GM21367 (cell line): ENCODE measurements at regions not wholly inside any gene's neighbourhood (a gene's known extent, or its start where the extent isn't known, plus 50 kb on each side); places are given as distances from the start of the nearest gene placed in this dataset.

Experiments used
- ATAC-seq: cut with Tn5 transposase; IDR thresholded peaks from one replicate; pipeline ENCODE4 v1.9.1; 2021; ENCODE audit not compliant: unreplicated experiment

DNA sequence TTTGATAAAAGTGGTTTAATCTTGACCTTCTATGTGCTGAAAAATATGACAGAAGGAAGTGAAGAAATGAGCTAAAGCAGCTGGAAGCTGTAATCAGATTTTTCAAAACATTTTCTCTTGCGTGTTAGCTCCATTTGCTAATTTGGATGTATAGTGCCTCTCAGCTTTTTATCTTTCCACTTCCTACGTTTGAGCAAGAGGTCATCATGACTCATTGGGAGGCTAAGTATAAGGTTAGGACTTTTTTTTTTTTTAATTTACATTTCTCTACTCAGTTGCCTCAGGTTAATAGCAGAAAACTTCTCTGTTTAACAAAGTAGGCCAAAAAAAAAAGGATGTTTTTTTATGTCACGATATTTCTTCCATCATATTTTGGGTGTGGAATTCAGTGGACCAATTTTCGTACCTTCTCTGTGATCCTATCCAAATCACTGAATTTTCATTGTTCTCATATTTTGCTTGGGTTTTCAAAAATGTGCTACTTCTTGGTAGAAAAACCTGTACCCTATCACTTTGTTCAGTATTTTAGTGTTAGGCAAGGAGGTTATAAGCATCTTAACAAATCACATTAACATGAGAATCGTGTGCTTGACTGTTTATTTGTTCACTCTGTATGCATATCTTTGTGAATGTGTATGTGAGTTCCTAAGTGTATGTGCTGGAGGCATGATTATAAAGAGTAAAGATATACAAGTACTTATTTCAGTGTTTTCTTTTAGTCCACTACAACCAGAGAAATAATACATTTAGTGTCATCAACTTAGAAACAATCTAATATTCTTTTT lies 1028.3 kb upstream of the EYS start:
- ATAC-seq: no peak

- ATAC-seq: no peak
These were observed 1024.3 kb upstream of the EYS start for GRCh38 chr6:66731310-66731709.

DNA sequence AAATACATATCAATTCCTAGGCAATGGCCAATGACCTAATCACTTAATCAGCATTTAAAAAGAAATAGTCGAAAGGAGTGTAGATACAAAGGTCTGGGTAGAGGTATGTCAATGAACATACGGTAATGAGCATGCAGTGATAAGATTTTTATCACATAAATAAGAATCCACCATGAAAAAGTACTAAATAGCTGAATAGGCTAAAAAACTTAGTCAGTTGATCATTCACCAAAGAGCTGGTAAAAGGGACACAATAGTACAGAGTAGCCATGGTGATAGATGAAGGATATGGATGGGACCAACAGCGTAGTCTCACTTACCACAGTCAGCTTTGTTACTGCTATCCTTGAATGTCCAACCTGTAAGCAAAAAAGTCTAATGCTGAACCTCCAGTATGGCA lies 1018.6 kb upstream of the EYS start:
- no peak for ATAC-seq

DNA sequence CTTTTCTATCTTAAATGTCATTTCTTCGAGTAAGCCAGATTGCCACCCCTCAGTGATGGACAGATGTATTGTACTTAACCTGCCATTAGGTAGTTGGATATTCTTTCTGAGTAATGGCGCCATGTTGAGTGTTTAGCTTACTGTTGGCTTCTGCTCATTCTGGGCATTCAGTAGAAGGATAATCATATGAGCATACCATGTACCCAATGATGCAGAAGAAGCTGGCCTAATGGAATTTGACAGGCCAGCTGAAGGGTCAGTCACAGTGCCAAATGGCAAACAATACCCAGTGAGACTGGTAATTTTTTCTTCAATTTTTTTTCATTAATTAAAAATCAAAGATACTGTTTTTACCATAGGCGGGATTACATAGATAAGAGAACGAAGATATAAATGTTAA lies 1010.8 kb upstream of the EYS start:
- no peak for ATAC-seq

- ATAC-seq: no peak
These were observed 992.4 kb upstream of the EYS start for GRCh38 chr6:66699385-66699784.

DNA sequence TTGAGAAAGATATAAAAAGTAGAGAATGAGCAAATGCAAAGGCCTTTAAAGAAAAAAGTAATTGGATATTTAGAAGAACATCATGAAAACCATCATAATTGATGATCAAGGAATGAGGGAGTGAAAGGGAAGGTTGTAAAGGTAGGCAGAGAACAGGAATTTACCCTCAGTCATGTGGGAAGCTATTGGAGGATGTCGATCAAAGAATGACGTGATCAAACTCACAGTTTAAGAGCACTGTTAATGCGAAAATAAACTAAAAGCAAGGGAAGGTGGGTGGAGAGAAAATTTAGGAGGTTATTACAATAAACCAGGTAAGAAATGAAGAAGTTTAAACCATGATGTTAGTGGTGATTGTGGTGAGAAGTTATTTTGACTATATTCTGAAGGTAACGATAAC lies 982.6 kb upstream of the EYS start:
- no peak for ATAC-seq

- ATAC-seq: no peak
These were observed 980.6 kb upstream of the EYS start for GRCh38 chr6:66687611-66688140.

DNA sequence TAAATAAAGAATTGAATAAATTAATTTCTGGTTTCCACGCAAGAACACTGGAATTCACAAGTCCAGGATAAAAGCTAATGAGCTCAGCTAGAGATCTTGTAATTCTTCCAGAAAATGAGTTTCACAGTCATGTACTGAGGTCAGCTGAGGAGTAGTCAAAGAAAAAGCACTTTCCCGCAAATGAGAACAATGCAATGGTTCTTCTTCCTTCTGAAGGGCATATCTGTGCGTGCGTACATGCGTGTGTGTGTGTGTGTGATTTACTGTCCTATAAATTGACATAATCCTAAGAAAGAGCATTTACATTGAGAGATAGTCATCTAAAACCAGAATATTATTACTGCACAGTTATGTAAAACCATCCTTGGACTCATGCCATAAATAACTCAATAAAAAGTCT lies 968.9 kb upstream of the EYS start:
- no peak for ATAC-seq

GRCh38 chr6:66664112-66664511 lies 957.1 kb upstream of the EYS start:
- ATAC-seq: no peak

GRCh38 chr6:66662721-66663507 lies 955.9 kb upstream of the EYS start:
- ATAC-seq: no peak

GRCh38 chr6:66662196-66662595 lies 955.2 kb upstream of the EYS start:
- ATAC-seq: no peak

DNA sequence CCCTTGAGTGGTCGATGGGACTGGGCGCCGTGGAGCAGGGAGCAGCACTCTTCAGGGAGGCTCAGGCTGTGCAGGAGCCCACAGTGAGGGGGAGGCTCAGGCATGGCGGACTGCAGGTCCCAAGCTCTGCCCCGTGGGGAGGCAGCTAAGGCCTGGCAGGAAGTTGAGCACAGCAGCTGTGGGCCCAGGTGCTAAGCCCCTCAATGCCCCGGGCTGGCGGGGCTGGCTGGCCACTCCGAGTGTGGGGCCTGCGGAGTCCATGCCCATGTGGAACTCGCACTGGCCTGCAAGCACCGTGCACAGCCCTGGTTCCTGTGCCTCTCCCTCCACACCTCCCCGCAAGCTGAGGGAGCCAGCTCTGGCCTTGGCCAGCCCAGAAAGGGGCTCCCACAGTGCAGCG lies 948.4 kb upstream of the EYS start:
- no peak for ATAC-seq

DNA sequence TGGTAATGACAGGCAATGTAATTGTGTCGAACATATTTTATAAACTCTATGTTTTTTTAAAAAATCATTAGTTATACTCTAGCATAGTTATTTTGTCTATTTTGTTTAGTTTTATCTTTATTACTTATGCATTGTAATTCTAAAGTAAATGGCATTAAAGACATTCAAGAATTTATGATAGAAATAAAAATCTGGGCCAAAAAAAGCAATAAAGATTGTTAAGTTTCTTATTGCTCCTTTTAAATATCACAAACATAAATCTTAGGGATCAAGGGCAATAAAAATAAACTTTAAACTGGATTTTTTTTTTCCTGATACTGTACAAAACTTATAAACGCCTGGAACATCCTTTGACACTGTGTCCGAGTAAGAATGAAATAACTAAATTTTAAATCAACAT lies 931.5 kb upstream of the EYS start:
- no peak for ATAC-seq

DNA sequence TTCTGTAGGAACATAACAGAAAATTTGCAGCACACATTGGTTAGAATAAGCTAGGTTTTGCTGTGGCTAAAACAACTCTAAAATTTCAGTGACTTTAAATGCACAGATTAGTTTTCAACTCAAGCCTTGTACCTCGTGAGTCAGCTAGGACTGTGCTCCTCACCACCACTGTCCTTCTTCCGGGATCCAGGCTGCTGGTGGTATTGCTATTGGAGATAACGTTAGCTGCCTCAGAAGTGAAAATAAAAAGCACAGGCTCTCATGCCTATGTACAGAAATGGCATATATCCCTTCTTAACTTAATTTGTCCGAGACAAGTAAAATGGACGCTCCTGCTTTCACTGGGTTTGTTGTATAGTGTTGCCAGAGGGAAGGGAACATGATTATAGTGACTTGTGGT lies 931.1 kb upstream of the EYS start:
- ATAC-seq: no peak

GRCh38 chr6:66628917-66629316 lies 921.9 kb upstream of the EYS start:
- no peak for ATAC-seq

GRCh38 chr6:66623050-66623449 lies 916.0 kb upstream of the EYS start:
- ATAC-seq: no peak

DNA sequence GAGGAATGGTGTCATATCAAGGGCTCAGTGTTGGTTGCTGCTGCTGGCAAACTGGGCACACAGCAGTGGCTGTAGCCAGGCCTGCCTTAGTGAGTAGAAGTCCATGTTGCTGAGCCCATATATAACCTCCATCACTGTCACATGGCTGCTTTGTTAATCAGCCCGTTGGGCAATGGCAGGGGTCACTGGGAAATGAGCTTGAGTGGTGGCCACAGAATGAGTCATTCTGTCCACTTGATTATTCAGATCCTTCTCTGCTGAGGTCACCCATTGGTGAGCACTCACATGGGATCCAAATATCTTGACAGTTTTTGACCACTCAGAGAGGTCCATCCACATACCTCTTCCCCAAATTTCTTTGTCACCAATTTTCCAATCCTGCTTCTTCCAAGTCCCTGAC lies 898.9 kb upstream of the EYS start:
- no peak for ATAC-seq

- ATAC-seq: no peak
These were observed 898.0 kb upstream of the EYS start for GRCh38 chr6:66605011-66605410.

DNA sequence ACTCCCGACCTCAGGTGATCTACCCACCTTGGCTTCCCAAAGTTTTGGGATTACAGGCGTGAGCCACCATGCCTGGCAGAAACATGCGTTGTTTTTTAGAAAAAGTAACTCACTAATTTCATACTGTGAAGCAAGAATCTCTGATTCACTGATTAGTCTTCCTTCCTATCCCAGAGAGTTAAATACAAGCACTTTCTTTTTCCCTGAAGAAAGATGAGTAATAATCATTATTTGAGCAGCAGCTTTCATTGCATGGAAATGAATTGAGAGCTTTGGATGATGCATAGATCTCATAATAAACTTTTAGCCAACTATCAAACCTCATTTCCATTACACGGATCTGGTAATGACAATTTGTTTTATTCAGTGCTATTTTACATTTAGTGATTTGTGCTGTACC lies 892.5 kb upstream of the EYS start:
- ATAC-seq: no peak

DNA sequence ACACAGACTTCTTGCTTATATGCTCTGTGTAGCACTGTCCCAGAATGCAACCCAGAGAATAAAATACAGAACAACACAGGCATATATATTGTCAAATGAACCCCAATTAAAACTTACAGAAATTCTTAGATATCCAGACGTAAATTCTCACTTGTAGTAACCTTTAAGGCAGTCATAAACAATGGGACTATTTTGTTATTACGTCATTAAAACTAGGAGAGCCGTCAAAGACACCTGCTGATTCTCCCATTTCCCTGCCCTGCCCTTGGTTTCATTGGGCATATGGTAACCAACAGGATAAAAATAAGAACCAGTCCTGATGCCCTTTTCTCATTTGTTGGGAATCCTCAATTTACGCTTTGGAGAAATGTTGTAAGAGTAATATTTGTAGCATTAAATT lies 871.3 kb upstream of the EYS start:
- no peak for ATAC-seq

DNA sequence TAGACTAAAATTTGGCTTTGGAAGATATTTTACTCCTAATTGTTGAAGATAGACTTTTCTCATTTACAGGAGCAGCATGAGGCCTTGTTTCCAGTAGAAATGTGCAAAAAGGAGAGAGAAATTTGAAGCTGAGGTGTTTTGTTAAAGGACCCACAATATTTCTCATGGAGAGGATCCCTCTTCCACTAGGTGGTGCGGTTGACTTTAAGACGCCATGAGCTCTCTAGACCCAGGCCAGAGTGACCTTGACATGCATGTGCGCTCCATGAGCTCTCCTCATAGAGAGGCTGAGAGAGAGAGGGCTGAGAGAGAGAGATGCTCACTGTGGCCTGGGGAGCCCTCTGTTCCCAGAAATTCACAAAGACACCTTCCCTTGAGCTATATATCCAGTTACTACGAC lies 861.2 kb upstream of the EYS start:
- ATAC-seq: no peak

GRCh38 chr6:66561479-66561878 lies 854.5 kb upstream of the EYS start:
- no peak for ATAC-seq
